22Rv1 (cell line): ENCODE measurements at regions not wholly inside any gene's neighbourhood (a gene's known extent, or its start where the extent isn't known, plus 50 kb on each side); places are given as distances from the start of the nearest gene placed in this dataset.

ENCODE experiments used
- ZFX ChIP-seq: fragments of 450-650 bp; IDR thresholded peaks from 2 replicates; pipeline ENCODE4 v1.6.1; 2017; ENCODE audit warnings: antibody characterized with exemption, borderline replicate concordance
- TF ChIP-seq, protein P1 (sequence below): fragments of 450-650 bp; IDR thresholded peaks from 2 replicates; pipeline ENCODE4 v1.5.1; 2017; ENCODE audit warnings: mild to moderate bottlenecking

DNA sequence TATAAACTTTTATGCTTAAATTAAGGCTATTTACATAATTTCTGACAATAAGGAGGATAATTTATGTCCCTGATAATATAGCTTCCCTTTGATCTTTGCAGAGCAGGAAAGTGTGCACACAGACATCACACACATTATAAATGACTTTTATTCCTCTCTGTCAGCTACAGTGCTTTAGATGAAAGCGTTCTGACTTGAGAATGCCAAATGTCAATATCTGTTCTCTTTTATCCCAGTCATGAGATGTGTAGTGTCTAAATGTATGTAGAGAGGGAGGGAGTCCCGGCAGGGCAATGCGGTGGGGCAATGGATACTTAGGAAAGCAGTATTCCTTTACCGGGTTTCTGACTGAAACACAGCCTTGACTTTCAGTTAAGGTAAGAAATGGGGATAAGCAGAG is 225.4 kb upstream of the CHORDC1 start:
- TF ChIP-seq, protein P1, sequence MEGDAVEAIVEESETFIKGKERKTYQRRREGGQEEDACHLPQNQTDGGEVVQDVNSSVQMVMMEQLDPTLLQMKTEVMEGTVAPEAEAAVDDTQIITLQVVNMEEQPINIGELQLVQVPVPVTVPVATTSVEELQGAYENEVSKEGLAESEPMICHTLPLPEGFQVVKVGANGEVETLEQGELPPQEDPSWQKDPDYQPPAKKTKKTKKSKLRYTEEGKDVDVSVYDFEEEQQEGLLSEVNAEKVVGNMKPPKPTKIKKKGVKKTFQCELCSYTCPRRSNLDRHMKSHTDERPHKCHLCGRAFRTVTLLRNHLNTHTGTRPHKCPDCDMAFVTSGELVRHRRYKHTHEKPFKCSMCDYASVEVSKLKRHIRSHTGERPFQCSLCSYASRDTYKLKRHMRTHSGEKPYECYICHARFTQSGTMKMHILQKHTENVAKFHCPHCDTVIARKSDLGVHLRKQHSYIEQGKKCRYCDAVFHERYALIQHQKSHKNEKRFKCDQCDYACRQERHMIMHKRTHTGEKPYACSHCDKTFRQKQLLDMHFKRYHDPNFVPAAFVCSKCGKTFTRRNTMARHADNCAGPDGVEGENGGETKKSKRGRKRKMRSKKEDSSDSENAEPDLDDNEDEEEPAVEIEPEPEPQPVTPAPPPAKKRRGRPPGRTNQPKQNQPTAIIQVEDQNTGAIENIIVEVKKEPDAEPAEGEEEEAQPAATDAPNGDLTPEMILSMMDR, result no peak
- no peak for TF ChIP-seq ZFX
